GM23248 (cell line): ENCODE measurements at regions not wholly inside any gene's neighbourhood (a gene's known extent, or its start where the extent isn't known, plus 50 kb on each side); places are given as distances from the start of the nearest gene placed in this dataset.
"Not testable (repeated sequence)": the region's sequence is repeated elsewhere in the genome, so short reads cannot be mapped to it uniquely, and the experiment has no call there.

Source experiments
- DNase-seq: peaks from one replicate; pipeline ENCODE4 v3.0.0-alpha.2; 2015
- H2AFZ ChIP-seq: fragments of 200-600 bp; sonication (generic); 2 replicates; pipeline ENCODE4 v1.6.1; 2016; ENCODE audit warnings: antibody characterized with exemption
- H3F3A ChIP-seq: fragments of 200-600 bp; sonication (generic); 2 replicates; pipeline ENCODE4 v1.6.1; 2016; ENCODE audit warnings: mild to moderate bottlenecking, antibody characterized with exemption, mixed run types; ENCODE audit not compliant: insufficient read depth
- H3K27ac ChIP-seq: fragments of 200-600 bp; sonication (generic); 2 replicates; pipeline ENCODE4 v1.5.1; 2016; ENCODE audit warnings: mild to moderate bottlenecking
- H3K27me3 ChIP-seq: fragments of 200-600 bp; sonication (generic); replicated peaks from 2 replicates; pipeline ENCODE4 v1.6.1; 2016; ENCODE audit warnings: mild to moderate bottlenecking; ENCODE audit not compliant: insufficient read depth
- H3K36me3 ChIP-seq: fragments of 200-600 bp; sonication (generic); 2 replicates; pipeline ENCODE4 v1.6.1; 2016; ENCODE audit warnings: low read depth, mild to moderate bottlenecking
- H3K4me1 ChIP-seq: fragments of 200-600 bp; sonication (generic); 2 replicates; pipeline ENCODE4 v1.6.1; 2016; ENCODE audit warnings: mild to moderate bottlenecking; ENCODE audit not compliant: insufficient read depth
- H3K4me2 ChIP-seq: fragments of 200-600 bp; sonication (generic); one replicate; pipeline ENCODE4 v1.6.1; 2016; ENCODE audit warnings: mild to moderate bottlenecking; ENCODE audit not compliant: unreplicated experiment
- H3K4me3 ChIP-seq: fragments of 200-600 bp; sonication (generic); 2 replicates; pipeline ENCODE4 v1.5.1; 2016; ENCODE audit warnings: mild to moderate bottlenecking
- H3K79me2 ChIP-seq: fragments of 200-600 bp; sonication (generic); 2 replicates; pipeline ENCODE4 v1.6.1; 2016; ENCODE audit warnings: mild to moderate bottlenecking; ENCODE audit not compliant: insufficient read depth
- H3K9ac ChIP-seq: fragments of 200-600 bp; sonication (generic); 2 replicates; pipeline ENCODE4 v1.6.1; 2016; ENCODE audit warnings: mild to moderate bottlenecking
- H3K9me2 ChIP-seq: fragments of 200-600 bp; sonication (generic); 2 replicates; pipeline ENCODE4 v1.6.1; 2016; ENCODE audit warnings: mixed run types, mild to moderate bottlenecking, moderate library complexity; ENCODE audit not compliant: insufficient read depth
- H3K9me3 ChIP-seq: fragments of 200-600 bp; sonication (generic); one replicate; pipeline ENCODE4 v1.6.1; 2017; ENCODE audit warnings: low read depth
- H4K20me1 ChIP-seq: fragments of 200-600 bp; sonication (generic); 2 replicates; pipeline ENCODE4 v1.6.0; 2016; ENCODE audit not compliant: insufficient read depth
- EZH2 ChIP-seq: fragments of 200-600 bp; sonication (generic); IDR thresholded peaks from 2 replicates; pipeline ENCODE4 v1.6.1; 2018; ENCODE audit warnings: antibody characterized with exemption, mild to moderate bottlenecking; ENCODE audit not compliant: insufficient read depth, poor library complexity, severe bottlenecking
- EZH2phosphoT487 ChIP-seq: fragments of 200-600 bp; sonication (generic); IDR thresholded peaks from 2 replicates; pipeline ENCODE4 v1.6.1; 2018; ENCODE audit warnings: antibody characterized with exemption, moderate library complexity, mild to moderate bottlenecking, low read depth; ENCODE audit not compliant: insufficient read depth
- WGBS, 2 experiments: methylation state at CpG; one replicate each; pipeline ENCODE4 v1.1.6; 2015 to 2017; ENCODE audit warnings: low lambda C conversion rate in 2 of 2, low coverage in 1 of 2; ENCODE audit errors: missing lambda C conversion rate in 2 of 2; 5-methylcytosine and 5-hydroxymethylcytosine counted together
- in situ Hi-C: fragments of 300-500 bp; cut with MboI; formaldehyde crosslinking; loops from 2 replicates; pipeline ENCODE4 v1.15.0; 2020

DNA sequence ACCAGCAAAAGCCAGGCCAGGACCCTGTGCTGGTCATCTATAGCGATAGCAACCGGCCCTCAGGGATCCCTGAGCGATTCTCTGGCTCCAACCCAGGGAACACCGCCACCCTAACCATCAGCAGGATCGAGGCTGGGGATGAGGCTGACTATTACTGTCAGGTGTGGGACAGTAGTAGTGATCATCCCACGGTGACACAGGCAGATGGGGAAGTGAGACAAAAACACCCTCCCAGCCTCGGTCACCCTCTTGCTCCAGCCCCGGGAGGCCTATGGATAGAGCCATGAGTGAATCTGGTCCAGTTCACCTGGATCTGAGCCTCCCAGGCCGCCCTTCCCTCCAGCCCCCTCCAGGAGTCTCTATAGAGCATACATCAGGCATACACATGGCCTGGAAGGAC is 115.2 kb upstream of the IGLL5 start:
- WGBS, 2 experiments, result 17 to 20% methylated on average over 9 of the region's 9 CpGs
- no peak overlapping the region for H3K27ac ChIP-seq
- peaks cover 32% of the 10 kb centered on the region for H3K27me3 ChIP-seq
- H3K4me3 ChIP-seq, result no peak overlapping the region
- H3K4me2 ChIP-seq, result no peak overlapping the region
- H2AFZ ChIP-seq, result no peak overlapping the region
- no peaks in the 10 kb centered on the region for H4K20me1 ChIP-seq
- no peak for DNase-seq
- TF ChIP-seq EZH2 (no peak), EZH2phosphoT487 (no peak)
- H3K4me1 ChIP-seq, result no peaks in the 10 kb centered on the region
- no peaks in the 10 kb centered on the region for H3K9me3 ChIP-seq
- no peak overlapping the region for H3K9ac ChIP-seq
- in situ Hi-C loops, result no loop called here
- no peaks in the 10 kb centered on the region for H3K36me3 ChIP-seq
- H3K9me2 ChIP-seq, result no peaks in the 10 kb centered on the region
- H3F3A ChIP-seq, result no peaks in the 10 kb centered on the region
- no peaks in the 10 kb centered on the region for H3K79me2 ChIP-seq

DNA sequence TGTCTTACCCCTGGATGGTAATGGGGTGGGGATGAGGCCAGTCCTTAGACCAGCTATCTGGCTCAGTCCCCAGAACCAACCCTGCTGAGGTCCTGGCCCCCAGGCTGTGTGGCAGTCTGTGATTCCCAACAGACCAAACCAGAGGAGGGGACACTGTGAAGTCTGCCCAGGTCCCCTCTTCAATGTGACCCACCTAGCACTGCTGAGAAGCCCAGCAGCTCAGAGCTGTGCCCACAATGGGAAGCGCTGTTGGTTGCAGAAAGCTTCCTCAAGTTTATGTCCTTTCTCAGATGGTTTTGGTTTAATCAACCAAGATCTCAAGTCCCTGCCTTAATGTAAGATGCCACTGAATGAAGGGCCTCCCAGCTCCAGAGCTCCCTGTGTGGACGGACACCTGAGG is 114.7 kb upstream of the IGLL5 start:
- H3K9ac ChIP-seq, result no peak overlapping the region
- no peak for DNase-seq
- no peak for TF ChIP-seq EZH2
- no peak for TF ChIP-seq EZH2phosphoT487
- no peaks in the 10 kb centered on the region for H4K20me1 ChIP-seq
- no peaks in the 10 kb centered on the region for H3K36me3 ChIP-seq
- no peaks in the 10 kb centered on the region for H3F3A ChIP-seq
- H3K79me2 ChIP-seq, result no peaks in the 10 kb centered on the region
- H3K4me2 ChIP-seq, result no peak overlapping the region
- H3K27ac ChIP-seq, result no peak overlapping the region
- H3K9me2 ChIP-seq, result no peaks in the 10 kb centered on the region
- no peaks in the 10 kb centered on the region for H3K4me1 ChIP-seq
- H3K27me3 ChIP-seq, result peaks cover 30% of the 10 kb centered on the region
- H2AFZ ChIP-seq, result no peak overlapping the region
- 57 to 70% methylated on average over 2 of the region's 2 CpGs for WGBS, 2 experiments
- no peaks in the 10 kb centered on the region for H3K9me3 ChIP-seq
- no peak overlapping the region for H3K4me3 ChIP-seq
- in situ Hi-C loops, result no loop called here

DNA sequence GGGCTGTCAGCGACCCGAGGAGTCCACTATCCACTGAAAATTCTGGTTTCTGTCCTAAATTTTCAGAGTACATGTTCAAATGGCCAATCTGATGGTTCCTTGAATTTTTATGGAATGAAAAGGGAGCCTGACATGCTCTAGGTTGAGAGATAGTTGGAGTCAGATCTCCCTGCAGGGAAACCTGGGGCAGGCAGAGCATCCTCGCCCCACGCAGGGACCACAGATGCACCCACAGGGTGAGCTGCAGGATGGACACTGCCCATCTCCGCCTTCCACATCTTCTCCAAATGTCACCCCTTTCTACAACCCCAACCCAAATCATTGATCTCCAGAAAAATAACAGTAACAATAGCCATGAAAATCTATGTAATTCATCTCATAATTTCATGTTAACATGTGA is 114.2 kb upstream of the IGLL5 start:
- DNase-seq, result no peak
- no peak overlapping the region for H3K27ac ChIP-seq
- no peaks in the 10 kb centered on the region for H3K36me3 ChIP-seq
- no peak overlapping the region for H3K4me2 ChIP-seq
- peaks cover 30% of the 10 kb centered on the region for H3K27me3 ChIP-seq
- H3K9ac ChIP-seq, result no peak overlapping the region
- no peaks in the 10 kb centered on the region for H4K20me1 ChIP-seq
- in situ Hi-C loops, result no loop called here
- H3K9me2 ChIP-seq, result no peaks in the 10 kb centered on the region
- H3F3A ChIP-seq, result no peaks in the 10 kb centered on the region
- no peaks in the 10 kb centered on the region for H3K9me3 ChIP-seq
- no peak overlapping the region for H2AFZ ChIP-seq
- no peaks in the 10 kb centered on the region for H3K4me1 ChIP-seq
- TF ChIP-seq EZH2 (no peak), EZH2phosphoT487 (no peak)
- no peaks in the 10 kb centered on the region for H3K79me2 ChIP-seq
- no peak overlapping the region for H3K4me3 ChIP-seq
- 38 to 39% methylated on average over 5 of the region's 5 CpGs for WGBS, 2 experiments

DNA sequence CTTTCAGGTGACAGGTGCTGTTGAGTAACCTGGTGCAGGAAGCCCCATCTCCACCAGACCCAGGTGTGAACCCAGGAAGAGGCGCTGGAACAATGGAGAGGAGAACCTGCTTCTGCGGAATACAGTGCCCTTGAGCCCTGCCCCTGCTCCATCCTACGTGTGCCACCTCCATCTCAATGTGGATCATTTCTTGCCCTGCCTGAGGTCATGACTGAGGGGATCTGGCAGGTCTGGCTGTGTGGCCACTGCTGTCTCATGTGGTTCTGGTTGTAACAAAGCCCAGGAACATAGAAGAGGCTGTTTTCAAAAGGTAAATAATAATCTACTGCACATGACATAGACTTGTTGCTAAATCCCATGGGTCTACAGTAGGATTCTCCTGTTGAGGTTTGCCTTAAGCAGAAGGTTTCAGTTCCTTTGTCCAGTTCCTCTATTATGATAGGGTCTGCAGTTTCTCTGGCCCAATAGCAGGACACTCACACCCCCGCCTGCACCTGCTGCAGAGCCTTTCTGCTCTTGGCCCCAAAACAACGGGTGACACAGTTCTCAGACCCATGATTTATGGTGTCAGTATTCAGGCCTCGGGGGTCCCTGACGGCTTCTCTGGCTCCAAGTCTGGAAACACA is 113.5 kb upstream of the IGLL5 start:
- WGBS, 2 experiments, result 35% methylated on average over 7 of the region's 7 CpGs
- Histone ChIP-seq H3K9me2 (no peaks in the 10 kb centered on the region), H3K4me3 (no peak overlapping the region), H3K27ac (no peak overlapping the region), H3K36me3 (no peaks in the 10 kb centered on the region), H3K9ac (no peak overlapping the region), H3K4me2 (no peak overlapping the region), H3K9me3 (no peaks in the 10 kb centered on the region), H3F3A (no peaks in the 10 kb centered on the region), H4K20me1 (no peaks in the 10 kb centered on the region), H2AFZ (no peak overlapping the region), H3K79me2 (no peaks in the 10 kb centered on the region), H3K4me1 (no peaks in the 10 kb centered on the region), H3K27me3 (peaks cover 28% of the 10 kb centered on the region)
- DNase-seq, result no peak
- TF ChIP-seq EZH2phosphoT487, result no peak
- no peak for TF ChIP-seq EZH2
- in situ Hi-C loops, result no loop called here

DNA sequence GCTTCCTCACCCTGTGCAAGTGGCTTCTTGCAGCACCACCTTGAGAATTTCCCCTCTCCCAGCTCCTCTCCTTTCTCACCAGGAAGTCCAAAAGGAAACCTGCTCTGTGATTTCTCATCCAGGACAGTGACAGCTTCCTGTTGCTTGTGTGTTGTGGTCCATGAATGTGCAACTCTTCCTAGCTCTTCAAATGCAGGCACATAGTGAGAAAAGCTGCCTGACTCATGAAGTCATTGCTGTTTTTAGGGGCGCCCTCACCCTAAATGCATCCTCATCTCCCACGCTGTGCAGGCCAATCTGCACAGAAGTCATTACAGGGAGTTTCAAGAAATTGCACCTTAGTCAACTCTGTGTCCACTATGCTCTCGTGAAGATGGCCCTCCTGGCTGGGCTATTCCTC is 112.9 kb upstream of the IGLL5 start:
- DNase-seq, in situ Hi-C loops: not testable (repeated sequence)
- 12 to 13% methylated on average over 3 of the region's 3 CpGs for WGBS, 2 experiments

More for the DNA sequence above, 112.9 kb upstream of the IGLL5 start:
- not testable (repeated sequence) for H2AFZ ChIP-seq, H4K20me1 ChIP-seq, H3F3A ChIP-seq, H3K9ac ChIP-seq, H3K4me3 ChIP-seq, H3K27ac ChIP-seq, H3K9me3 ChIP-seq, H3K79me2 ChIP-seq, H3K4me2 ChIP-seq, H3K9me2 ChIP-seq, H3K4me1 ChIP-seq, H3K36me3 ChIP-seq
- H3K27me3 ChIP-seq, result peaks cover 22% of the 10 kb centered on the region
